Liver (tissue), 3 donors: ENCODE measurements at regions not wholly inside any gene's neighbourhood (a gene's known extent, or its start where the extent isn't known, plus 50 kb on each side); places are given as distances from the start of the nearest gene placed in this dataset.
A peak's percentile ranks its signal among the peaks of the same experiment; 100 is the strongest.

Experiments used
- FOXA1 ChIP-seq: IDR thresholded peaks from 2 replicates; pipeline ENCODE4 v1.6.1; 2016; ENCODE audit warnings: antibody characterized with exemption
- FOXA2 ChIP-seq: IDR thresholded peaks from 2 replicates; pipeline ENCODE4 v1.6.1; 2016; ENCODE audit warnings: antibody characterized with exemption
- HNF4G ChIP-seq: IDR thresholded peaks from 2 replicates; pipeline ENCODE4 v1.6.1; 2016; ENCODE audit warnings: antibody characterized with exemption
- JUND ChIP-seq, 2 donors: IDR thresholded peaks; 2 replicates each; pipeline ENCODE4 v1.6.1; 2016; ENCODE audit warnings: antibody characterized with exemption in 2 of 2
- RAD21 ChIP-seq, 2 donors: IDR thresholded peaks; 2 replicates each; pipeline ENCODE4 v1.6.1; 2016; ENCODE audit warnings: antibody characterized with exemption in 2 of 2, mild to moderate bottlenecking in 2 of 2
- REST ChIP-seq: IDR thresholded peaks from 2 replicates; pipeline ENCODE4 v1.6.1; 2016; ENCODE audit warnings: antibody characterized with exemption, mild to moderate bottlenecking
- RXRA ChIP-seq, 2 donors: IDR thresholded peaks; 2 replicates each; pipeline ENCODE4 v1.6.1; 2017 to 2018; ENCODE audit warnings: antibody characterized with exemption in 2 of 2, mild to moderate bottlenecking in 1 of 2
- ZBTB33 ChIP-seq: IDR thresholded peaks from 2 replicates; pipeline ENCODE4 v1.6.1; 2016; ENCODE audit warnings: antibody characterized with exemption
- TF ChIP-seq, protein P1 (sequence below): fragments of 150-350 bp; IDR thresholded peaks from 2 replicates; pipeline ENCODE4 v1.5.1; 2017; ENCODE audit warnings: improper control_type of control experiment, low read depth, low read length; ENCODE audit not compliant: missing input control
- TF ChIP-seq, protein P2 (sequence below): IDR thresholded peaks from 2 replicates; pipeline ENCODE4 v1.6.1; 2016; ENCODE audit warnings: antibody characterized with exemption
- donor health status: healthy.
- donor health status: healthy.

- TF ChIP-seq, protein P1, sequence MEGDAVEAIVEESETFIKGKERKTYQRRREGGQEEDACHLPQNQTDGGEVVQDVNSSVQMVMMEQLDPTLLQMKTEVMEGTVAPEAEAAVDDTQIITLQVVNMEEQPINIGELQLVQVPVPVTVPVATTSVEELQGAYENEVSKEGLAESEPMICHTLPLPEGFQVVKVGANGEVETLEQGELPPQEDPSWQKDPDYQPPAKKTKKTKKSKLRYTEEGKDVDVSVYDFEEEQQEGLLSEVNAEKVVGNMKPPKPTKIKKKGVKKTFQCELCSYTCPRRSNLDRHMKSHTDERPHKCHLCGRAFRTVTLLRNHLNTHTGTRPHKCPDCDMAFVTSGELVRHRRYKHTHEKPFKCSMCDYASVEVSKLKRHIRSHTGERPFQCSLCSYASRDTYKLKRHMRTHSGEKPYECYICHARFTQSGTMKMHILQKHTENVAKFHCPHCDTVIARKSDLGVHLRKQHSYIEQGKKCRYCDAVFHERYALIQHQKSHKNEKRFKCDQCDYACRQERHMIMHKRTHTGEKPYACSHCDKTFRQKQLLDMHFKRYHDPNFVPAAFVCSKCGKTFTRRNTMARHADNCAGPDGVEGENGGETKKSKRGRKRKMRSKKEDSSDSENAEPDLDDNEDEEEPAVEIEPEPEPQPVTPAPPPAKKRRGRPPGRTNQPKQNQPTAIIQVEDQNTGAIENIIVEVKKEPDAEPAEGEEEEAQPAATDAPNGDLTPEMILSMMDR: no peak
- TF ChIP-seq ZBTB33 (no peak), HNF4G (no peak), FOXA1 (no peak), JUND (IDR thresholded peaks at IDR 0.05) (no peak), RAD21 (IDR thresholded peaks at IDR 0.05) (peak in 1 of 2 donors; percentile 74), REST (no peak), RXRA (IDR thresholded peaks at IDR 0.05) (peak; percentile 62 to 65), FOXA2 (no peak)
- TF ChIP-seq, protein P2, sequence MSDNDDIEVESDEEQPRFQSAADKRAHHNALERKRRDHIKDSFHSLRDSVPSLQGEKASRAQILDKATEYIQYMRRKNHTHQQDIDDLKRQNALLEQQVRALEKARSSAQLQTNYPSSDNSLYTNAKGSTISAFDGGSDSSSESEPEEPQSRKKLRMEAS: no peak
These were observed 70.8 kb upstream of the CTAGE1 start for GRCh38 chr18:22488554-22488953.
